Mesodermal cell (in vitro differentiated cells): ENCODE measurements at regions not wholly inside any gene's neighbourhood (a gene's known extent, or its start where the extent isn't known, plus 50 kb on each side); places are given as distances from the start of the nearest gene placed in this dataset.
"Not testable (repeated sequence)": the region's sequence is repeated elsewhere in the genome, so short reads cannot be mapped to it uniquely, and the experiment has no call there.

Experiments used
- H3K27ac ChIP-seq: 2 replicates; pipeline ENCODE4 v1.7.0; 2013; ENCODE audit warnings: mild to moderate bottlenecking, low read depth, low read length, moderate library complexity; ENCODE audit not compliant: severe bottlenecking
- H3K36me3 ChIP-seq: 2 replicates; pipeline ENCODE4 v1.7.1; 2013; ENCODE audit warnings: mild to moderate bottlenecking, low read length, moderate library complexity; ENCODE audit not compliant: control insufficient read depth, insufficient read depth
- H3K4me1 ChIP-seq: one replicate; pipeline ENCODE4 v1.7.1; 2013; ENCODE audit warnings: mild to moderate bottlenecking, low read length; ENCODE audit not compliant: insufficient read depth, control insufficient read depth, poor library complexity, severe bottlenecking
- H3K4me3 ChIP-seq: 2 replicates; pipeline ENCODE4 v1.7.0; 2013; ENCODE audit warnings: low read length, control low read depth, mild to moderate bottlenecking; ENCODE audit not compliant: insufficient read depth, poor library complexity, severe bottlenecking; ENCODE audit errors: extremely low read depth
- H3K9me3 ChIP-seq: 2 replicates; pipeline ENCODE4 v1.7.1; 2013; ENCODE audit warnings: mild to moderate bottlenecking, low read length, moderate library complexity; ENCODE audit not compliant: control insufficient read depth
- WGBS, 2 experiments: methylation state at CpG; one replicate each; pipeline ENCODE4 v1.1.5; 2013; ENCODE audit warnings: missing lambda C conversion rate in 2 of 2; ENCODE audit not compliant: insufficient coverage in 2 of 2; 5-methylcytosine and 5-hydroxymethylcytosine counted together

GRCh38 chr2:124988111-124988510 lies 963.0 kb downstream of the CNTNAP5 start:
- H3K9me3 ChIP-seq, result no peaks in the 10 kb centered on the region
- WGBS, 2 experiments, result 100% methylated on average over 1 to 2 of the region's 2 CpGs
- H3K36me3 ChIP-seq, result no peaks in the 10 kb centered on the region
- no peak overlapping the region for H3K4me3 ChIP-seq
- peaks cover 2% of the 10 kb centered on the region for H3K4me1 ChIP-seq
- no peak overlapping the region for H3K27ac ChIP-seq

- H3K9me3 ChIP-seq, result no peaks in the 10 kb centered on the region
- no peaks in the 10 kb centered on the region for H3K4me1 ChIP-seq
- no peak overlapping the region for H3K4me3 ChIP-seq
- H3K36me3 ChIP-seq, result no peaks in the 10 kb centered on the region
- no peak overlapping the region for H3K27ac ChIP-seq
- 90% methylated on average over 2 of the region's 3 CpGs; no CpG with 5 or more reads in 1 of the 2 experiments for WGBS, 2 experiments
These were observed 963.7 kb downstream of the CNTNAP5 start for GRCh38 chr2:124988794-124989193.

GRCh38 chr2:124993809-124994208 lies 968.7 kb downstream of the CNTNAP5 start:
- Histone ChIP-seq H3K4me3 (no peak overlapping the region), H3K36me3 (no peaks in the 10 kb centered on the region), H3K27ac (no peak overlapping the region), H3K9me3 (no peaks in the 10 kb centered on the region), H3K4me1 (no peaks in the 10 kb centered on the region)
- 80 to 100% methylated on average over 1 to 2 of the region's 4 CpGs for WGBS, 2 experiments

- WGBS, 2 experiments, result 90 to 93% methylated on average over 2 to 4 of the region's 6 CpGs
- H3K27ac ChIP-seq, result no peak overlapping the region
- H3K36me3 ChIP-seq, result no peaks in the 10 kb centered on the region
These were observed 970.3 kb downstream of the CNTNAP5 start for GRCh38 chr2:124995185-124995912.

GRCh38 chr2:124996406-124996805 lies 971.3 kb downstream of the CNTNAP5 start:
- Histone ChIP-seq H3K9me3 (no peaks in the 10 kb centered on the region), H3K4me3 (no peak overlapping the region), H3K4me1 (no peaks in the 10 kb centered on the region), H3K27ac (no peak overlapping the region), H3K36me3 (no peaks in the 10 kb centered on the region)

More at GRCh38 chr2:124995185-124995912, 970.3 kb downstream of the CNTNAP5 start:
- Histone ChIP-seq H3K9me3 (no peaks in the 10 kb centered on the region), H3K4me3 (no peak overlapping the region), H3K4me1 (no peaks in the 10 kb centered on the region)

- Histone ChIP-seq H3K27ac (no peak overlapping the region), H3K9me3 (no peaks in the 10 kb centered on the region), H3K4me3 (no peak overlapping the region), H3K36me3 (no peaks in the 10 kb centered on the region), H3K4me1 (no peaks in the 10 kb centered on the region)
These were observed 974.8 kb downstream of the CNTNAP5 start for GRCh38 chr2:124999906-125000305.

- 93 to 98% methylated on average over 6 of the region's 7 CpGs for WGBS, 2 experiments
- no peak overlapping the region for H3K27ac ChIP-seq
- H3K36me3 ChIP-seq, result no peaks in the 10 kb centered on the region
- no peaks in the 10 kb centered on the region for H3K4me1 ChIP-seq
- H3K9me3 ChIP-seq, result no peaks in the 10 kb centered on the region
- H3K4me3 ChIP-seq, result no peak overlapping the region
These were observed 979.2 kb downstream of the CNTNAP5 start for GRCh38 chr2:125004106-125004800.

GRCh38 chr2:125006676-125007075 lies 981.6 kb downstream of the CNTNAP5 start:
- no peaks in the 10 kb centered on the region for H3K4me1 ChIP-seq
- no peak overlapping the region for H3K27ac ChIP-seq
- no peak overlapping the region for H3K4me3 ChIP-seq
- H3K9me3 ChIP-seq, result no peaks in the 10 kb centered on the region
- 80 to 86% methylated on average over 1 to 2 of the region's 4 CpGs for WGBS, 2 experiments
- H3K36me3 ChIP-seq, result no peaks in the 10 kb centered on the region

- H3K27ac ChIP-seq, H3K36me3 ChIP-seq, H3K4me1 ChIP-seq, H3K4me3 ChIP-seq, H3K9me3 ChIP-seq: not testable (repeated sequence)
- WGBS, 2 experiments, result 79 to 96% methylated on average over 3 to 4 of the region's 4 CpGs
These were observed 1003.6 kb downstream of the CNTNAP5 start for GRCh38 chr2:125028721-125029120.

- Histone ChIP-seq H3K27ac (no peak overlapping the region), H3K4me3 (no peak overlapping the region), H3K4me1 (no peaks in the 10 kb centered on the region), H3K36me3 (no peaks in the 10 kb centered on the region), H3K9me3 (no peaks in the 10 kb centered on the region)
- no CpG with 5 or more reads among the region's 1 CpG for WGBS, 2 experiments
These were observed 1008.8 kb downstream of the CNTNAP5 start for GRCh38 chr2:125033871-125034270.

GRCh38 chr2:125037135-125037653 lies 1012.1 kb downstream of the CNTNAP5 start:
- 96 to 99% methylated on average over 14 to 20 of the region's 22 CpGs for WGBS, 2 experiments

More at GRCh38 chr2:125037135-125037653, 1012.1 kb downstream of the CNTNAP5 start:
- Histone ChIP-seq H3K4me3 (no peak overlapping the region), H3K27ac (no peak overlapping the region), H3K4me1 (no peaks in the 10 kb centered on the region), H3K36me3 (no peaks in the 10 kb centered on the region), H3K9me3 (no peaks in the 10 kb centered on the region)
